IMR-90 (cell line): ENCODE measurements at regions not wholly inside any gene's neighbourhood (a gene's known extent, or its start where the extent isn't known, plus 50 kb on each side); places are given as distances from the start of the nearest gene placed in this dataset.

Source experiments
- ATAC-seq: fragments of 200-7000 bp; cut with Tn5 transposase; 2 replicates; pipeline ENCODE4 v1.9.1; 2020; ENCODE audit warnings: low read depth, mild to moderate bottlenecking, moderate library complexity
- BruUV-seq: library from RNA; stranded (reverse); fragments of 400-500 nt; replicated peaks from 2 replicates; lab custom pipeline; 2021; lab: Mats Ljungman, UMichigan
- CTCF ChIA-PET: fragments of 300-600 bp; formaldehyde crosslinking; extraction: SDS; loops from one replicate; lab custom pipeline; 2021; ENCODE audit warnings: antibody characterized with exemption; lab: Yijun Ruan, JAX
- POLR2A ChIA-PET: fragments of 300-600 bp; sonication (Branson Sonifier 250); formaldehyde crosslinking; loops from one replicate; lab custom pipeline; 2022; ENCODE audit warnings: antibody characterized with exemption; ENCODE audit not compliant: unreplicated experiment; lab: Charles Lee
- DNase-seq: peaks from one replicate; pipeline ENCODE4 v3.0.0; 2013
- H2AFZ ChIP-seq: replicated peaks from 2 replicates; pipeline ENCODE3; 2013; ENCODE audit warnings: low read length, mild to moderate bottlenecking; ENCODE audit not compliant: poor library complexity
- H2AK5ac ChIP-seq: 2 replicates; pipeline ENCODE4 v1.6.1; 2013; ENCODE audit warnings: low read depth, low read length, inconsistent platforms
- H2AK9ac ChIP-seq: replicated peaks from 2 replicates; pipeline ENCODE3; 2013; ENCODE audit warnings: mild to moderate bottlenecking, low read depth, low read length, moderate library complexity; ENCODE audit not compliant: poor library complexity
- H2BK120ac ChIP-seq: 2 replicates; pipeline ENCODE4 v1.6.1; 2013; ENCODE audit warnings: low read depth, low read length, inconsistent platforms
- H2BK15ac ChIP-seq: 3 replicates; pipeline ENCODE4 v1.6.1; 2013; ENCODE audit warnings: low read depth, low read length, inconsistent platforms
- H2BK20ac ChIP-seq: 2 replicates; pipeline ENCODE4 v1.6.1; 2013; ENCODE audit warnings: low read depth, mild to moderate bottlenecking, inconsistent platforms, low read length, moderate library complexity
- H2BK5ac ChIP-seq: 2 replicates; pipeline ENCODE4 v1.6.1; 2013; ENCODE audit warnings: mild to moderate bottlenecking, low read depth, low read length, inconsistent platforms; ENCODE audit not compliant: poor library complexity, severe bottlenecking
- H3K14ac ChIP-seq: replicated peaks from 2 replicates; pipeline ENCODE4 v1.6.1; 2013; ENCODE audit warnings: low read depth, low read length, inconsistent platforms
- H3K18ac ChIP-seq: 2 replicates; pipeline ENCODE4 v1.6.1; 2013; ENCODE audit warnings: low read depth, low read length, control low read depth
- H3K23ac ChIP-seq: 2 replicates; pipeline ENCODE4 v1.6.1; 2013; ENCODE audit warnings: low read depth, low read length, inconsistent platforms
- H3K27ac ChIP-seq: 2 replicates; pipeline ENCODE4 v1.5.1; 2013; ENCODE audit warnings: mild to moderate bottlenecking, control low read depth, low read length; ENCODE audit not compliant: insufficient read depth
- H3K27me3 ChIP-seq: 2 replicates; pipeline ENCODE4 v1.6.1; 2013; ENCODE audit warnings: low read length; ENCODE audit not compliant: control insufficient read depth, insufficient read depth
- H3K36me3 ChIP-seq: 2 replicates; pipeline ENCODE4 v1.6.1; 2013; ENCODE audit warnings: low read length, mixed read lengths; ENCODE audit not compliant: control insufficient read depth, insufficient read depth
- H3K4ac ChIP-seq: 2 replicates; pipeline ENCODE4 v1.6.1; 2013; ENCODE audit warnings: low read depth, low read length, inconsistent platforms
- H3K4me1 ChIP-seq: 2 replicates; pipeline ENCODE4 v1.6.1; 2013; ENCODE audit warnings: low read length, mixed read lengths; ENCODE audit not compliant: control insufficient read depth, insufficient read depth
- H3K4me2 ChIP-seq: 2 replicates; pipeline ENCODE4 v1.6.1; 2013; ENCODE audit warnings: low read depth, mild to moderate bottlenecking, control low read depth, low read length, moderate library complexity
- H3K4me3 ChIP-seq: 2 replicates; pipeline ENCODE4 v1.5.1; 2013; ENCODE audit warnings: low read depth, mild to moderate bottlenecking, control low read depth, low read length, moderate library complexity; ENCODE audit not compliant: insufficient read depth
- H3K56ac ChIP-seq: 2 replicates; pipeline ENCODE4 v1.6.1; 2013; ENCODE audit warnings: low read length, inconsistent platforms; ENCODE audit not compliant: insufficient read depth; ENCODE audit errors: extremely low read depth
- H3K79me1 ChIP-seq, 2 experiments: 2 replicates each; pipeline ENCODE4 v1.6.1; 2013; ENCODE audit warnings: low read length in 2 of 2, inconsistent platforms in 1 of 2, low read depth in 1 of 2
- H3K9ac ChIP-seq: 2 replicates; pipeline ENCODE4 v1.6.1; 2013; ENCODE audit warnings: low read depth, low read length, control low read depth
- H3K9me1 ChIP-seq: 2 replicates; pipeline ENCODE4 v1.6.1; 2013; ENCODE audit warnings: low read length, inconsistent platforms; ENCODE audit not compliant: insufficient read depth
- H3K9me3 ChIP-seq: 2 replicates; pipeline ENCODE4 v1.6.1; 2013; ENCODE audit warnings: low read length; ENCODE audit not compliant: control insufficient read depth, insufficient read depth
- H4K20me1 ChIP-seq: 2 replicates; pipeline ENCODE4 v1.6.1; 2013; ENCODE audit warnings: low read length, inconsistent platforms; ENCODE audit not compliant: insufficient read depth
- H4K5ac ChIP-seq: 2 replicates; pipeline ENCODE4 v1.6.1; 2013; ENCODE audit warnings: mild to moderate bottlenecking, low read depth, low read length, control low read depth
- H4K8ac ChIP-seq, 2 experiments: 2 replicates each; pipeline ENCODE4 v1.6.1; 2013; ENCODE audit warnings: low read depth in 2 of 2, low read length in 2 of 2, control low read depth in 1 of 2, inconsistent platforms in 1 of 2
- H4K91ac ChIP-seq: 2 replicates; pipeline ENCODE4 v1.6.1; 2013; ENCODE audit warnings: low read depth, low read length, inconsistent platforms; ENCODE audit not compliant: insufficient read depth
- BHLHE40 ChIP-seq: fragments of 150-350 bp; IDR thresholded peaks from 2 replicates; pipeline ENCODE4 v1.6.1; 2016; ENCODE audit warnings: mild to moderate bottlenecking, low read depth, low read length
- CTCF ChIP-seq: conservative IDR thresholded peaks from 2 replicates; pipeline ENCODE4 v1.5.1; 2012; ENCODE audit warnings: mild to moderate bottlenecking, low read depth, low read length, improper control_type of control experiment
- ELK1 ChIP-seq: fragments of 150-350 bp; IDR thresholded peaks from 2 replicates; pipeline ENCODE4 v1.6.1; 2016; ENCODE audit warnings: low read depth, mild to moderate bottlenecking, low read length, moderate library complexity, borderline replicate concordance
- FOS ChIP-seq: fragments of 150-350 bp; IDR thresholded peaks from 2 replicates; pipeline ENCODE4 v1.6.1; 2016; ENCODE audit warnings: low read depth, low read length
- MAZ ChIP-seq: IDR thresholded peaks from 2 replicates; pipeline ENCODE4 v1.6.1; 2012; ENCODE audit warnings: low read depth, mild to moderate bottlenecking, low read length, improper control_type of control experiment, moderate library complexity, borderline replicate concordance
- MXI1 ChIP-seq: IDR thresholded peaks from 2 replicates; pipeline ENCODE4 v1.6.1; 2012; ENCODE audit warnings: low read depth, mild to moderate bottlenecking, low read length, moderate library complexity, borderline replicate concordance
- RAD21 ChIP-seq: IDR thresholded peaks from 2 replicates; pipeline ENCODE4 v1.6.1; 2012; ENCODE audit warnings: low read length, improper control_type of control experiment
- RCOR1 ChIP-seq: IDR thresholded peaks from 2 replicates; pipeline ENCODE4 v1.6.1; 2012; ENCODE audit warnings: mild to moderate bottlenecking, low read length, improper control_type of control experiment; ENCODE audit not compliant: insufficient replicate concordance
- SMC3 ChIP-seq: fragments of 150-350 bp; IDR thresholded peaks from 2 replicates; pipeline ENCODE4 v1.6.1; 2016; ENCODE audit warnings: low read depth, mild to moderate bottlenecking, antibody characterized with exemption, low read length, moderate library complexity
- WGBS, 2 experiments: methylation state at CpG; one replicate each; pipeline versions ENCODE4 v1.1.5 to v1.1.7; 2013; ENCODE audit warnings: missing lambda C conversion rate in 2 of 2; ENCODE audit not compliant: insufficient read length in 1 of 2; ENCODE audit errors: extremely low coverage in 2 of 2; 5-methylcytosine and 5-hydroxymethylcytosine counted together
- dilution Hi-C: fragments of 300-500 bp; cut with HindIII; formaldehyde crosslinking; loops from one replicate; pipeline ENCODE4 v1.14.3; 2018; ENCODE audit warnings: low sequenced_read_pairs; ENCODE audit not compliant: unreplicated experiment
- in situ Hi-C: fragments of 300-500 bp; cut with MboI; formaldehyde crosslinking; loops from 3 replicates; pipeline ENCODE4 v1.14.3; 2019; ENCODE audit warnings: low sequenced_read_pairs, inconsistent platforms, mixed read lengths
- intact Hi-C: fragments of 100-400 bp; cut with micrococcal nuclease; formaldehyde crosslinking; loops from 2 replicates; pipeline ENCODE4 v1.10.0; 2022

- Histone ChIP-seq H3K4ac (no peak overlapping the region), H2BK120ac (no peak overlapping the region), H3K56ac (no peak overlapping the region), H3K9me3 (no peaks in the 10 kb centered on the region), H3K27me3 (peaks cover 34% of the 10 kb centered on the region), H4K20me1 (no peaks in the 10 kb centered on the region), H2BK20ac (no peak overlapping the region), H4K5ac (no peak overlapping the region), H4K8ac (no peak overlapping the region), H4K91ac (no peak overlapping the region), H3K36me3 (no peaks in the 10 kb centered on the region), H2AK9ac (no peak overlapping the region), H3K4me3 (no peak overlapping the region), H3K27ac (no peak overlapping the region), H3K23ac (no peak overlapping the region), H2BK5ac (no peak overlapping the region), H2AK5ac (no peak overlapping the region), H3K79me1 (no peaks in the 10 kb centered on the region), H2BK15ac (no peak overlapping the region), H3K9me1 (no peaks in the 10 kb centered on the region), H3K4me2 (no peak overlapping the region), H3K4me1 (no peaks in the 10 kb centered on the region), H2AFZ (no peak overlapping the region), H3K14ac (no peak overlapping the region), H3K9ac (no peak overlapping the region), H3K18ac (no peak overlapping the region)
- POLR2A ChIA-PET = no interaction called here
- no peak for TF ChIP-seq ELK1
- TF ChIP-seq BHLHE40 = no peak
- TF ChIP-seq SMC3 = no peak
- TF ChIP-seq FOS = no peak
- TF ChIP-seq CTCF = no peak
- no peak for TF ChIP-seq MXI1
- TF ChIP-seq RAD21 = no peak
- TF ChIP-seq MAZ = no peak
- no peak for TF ChIP-seq RCOR1
- intact Hi-C loops = no loop called here
- dilution Hi-C loops = no loop called here
- in situ Hi-C loops = no loop called here
- CTCF ChIA-PET = no interaction called here
- no TSS peak for BruUV-seq
- DNase-seq (no peak), ATAC-seq (no peak)
- WGBS, 2 experiments = no CpG with 5 or more reads among the region's 2 CpGs
Observed at GRCh38 chr9:126149661-126150060, 177.0 kb upstream of the MVB12B start.
